HEK293 (cell line): ENCODE measurements at regions not wholly inside any gene's neighbourhood (a gene's known extent, or its start where the extent isn't known, plus 50 kb on each side); places are given as distances from the start of the nearest gene placed in this dataset.

Experiments used
- SCRT2 ChIP-seq: fragments of 450-650 bp; formaldehyde crosslinking; IDR thresholded peaks from 2 replicates; pipeline ENCODE4 v1.5.1; 2016; ENCODE audit warnings: missing biosample characterization, missing genetic modification characterization
- ZBTB7A ChIP-seq: fragments of 450-650 bp; formaldehyde crosslinking; IDR thresholded peaks from 2 replicates; pipeline ENCODE4 v1.5.1; 2016; ENCODE audit warnings: low read depth, missing biosample characterization, missing genetic modification characterization
- ZFP3 ChIP-seq: fragments of 450-650 bp; formaldehyde crosslinking; IDR thresholded peaks from 2 replicates; pipeline ENCODE4 v1.5.1; 2016; ENCODE audit warnings: low read depth, missing biosample characterization, missing genetic modification characterization
- ZNF184 ChIP-seq: fragments of 450-650 bp; IDR thresholded peaks from 2 replicates; pipeline ENCODE4 v1.5.1; 2018; ENCODE audit warnings: missing biosample characterization, mild to moderate bottlenecking, missing genetic modification characterization
- ZNF521 ChIP-seq: fragments of 450-650 bp; formaldehyde crosslinking; IDR thresholded peaks from 2 replicates; pipeline ENCODE4 v1.5.1; 2017; ENCODE audit warnings: missing biosample characterization, mild to moderate bottlenecking, missing genetic modification characterization
- ZNF792 ChIP-seq: fragments of 450-650 bp; formaldehyde crosslinking; IDR thresholded peaks from 2 replicates; pipeline ENCODE4 v1.5.1; 2016; ENCODE audit warnings: missing biosample characterization, missing genetic modification characterization
- TF ChIP-seq, protein P1 (sequence below): fragments of 450-650 bp; formaldehyde crosslinking; IDR thresholded peaks from 2 replicates; pipeline ENCODE4 v1.5.1; 2016; ENCODE audit warnings: missing biosample characterization, missing genetic modification characterization

GRCh38 chr12:127416796-127417195 is 850.2 kb upstream of the TMEM132C start:
- no peak for TF ChIP-seq ZFP3 (tag by site-specific recombination)
- TF ChIP-seq, protein P1, sequence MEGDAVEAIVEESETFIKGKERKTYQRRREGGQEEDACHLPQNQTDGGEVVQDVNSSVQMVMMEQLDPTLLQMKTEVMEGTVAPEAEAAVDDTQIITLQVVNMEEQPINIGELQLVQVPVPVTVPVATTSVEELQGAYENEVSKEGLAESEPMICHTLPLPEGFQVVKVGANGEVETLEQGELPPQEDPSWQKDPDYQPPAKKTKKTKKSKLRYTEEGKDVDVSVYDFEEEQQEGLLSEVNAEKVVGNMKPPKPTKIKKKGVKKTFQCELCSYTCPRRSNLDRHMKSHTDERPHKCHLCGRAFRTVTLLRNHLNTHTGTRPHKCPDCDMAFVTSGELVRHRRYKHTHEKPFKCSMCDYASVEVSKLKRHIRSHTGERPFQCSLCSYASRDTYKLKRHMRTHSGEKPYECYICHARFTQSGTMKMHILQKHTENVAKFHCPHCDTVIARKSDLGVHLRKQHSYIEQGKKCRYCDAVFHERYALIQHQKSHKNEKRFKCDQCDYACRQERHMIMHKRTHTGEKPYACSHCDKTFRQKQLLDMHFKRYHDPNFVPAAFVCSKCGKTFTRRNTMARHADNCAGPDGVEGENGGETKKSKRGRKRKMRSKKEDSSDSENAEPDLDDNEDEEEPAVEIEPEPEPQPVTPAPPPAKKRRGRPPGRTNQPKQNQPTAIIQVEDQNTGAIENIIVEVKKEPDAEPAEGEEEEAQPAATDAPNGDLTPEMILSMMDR (tag by site-specific recombination): no peak
- TF ChIP-seq ZBTB7A: no peak
- no peak for TF ChIP-seq ZNF792
- TF ChIP-seq ZNF184 (tag by site-specific recombination): no peak
- TF ChIP-seq SCRT2: no peak
- TF ChIP-seq ZNF521 (tag by site-specific recombination): no peak
